Testis (tissue), 2 donors: ENCODE measurements at regions not wholly inside any gene's neighbourhood (a gene's known extent, or its start where the extent isn't known, plus 50 kb on each side); places are given as distances from the start of the nearest gene placed in this dataset.

ENCODE experiments used
- CTCF ChIP-seq, 3 experiments: fragments of 450-650 bp in 2 of 3; fragments of 200-600 bp in 1 of 3; sonication (generic) in 1 of 3; IDR thresholded peaks; one replicate each; pipeline ENCODE4 v1.5.1; 2016 to 2019; ENCODE audit warnings: antibody characterized with exemption in 3 of 3, mild to moderate bottlenecking in 2 of 3, moderate library complexity in 1 of 3
- POLR2A ChIP-seq: fragments of 450-650 bp; IDR thresholded peaks from one replicate; pipeline ENCODE4 v1.6.1; 2017; ENCODE audit warnings: antibody characterized with exemption, mild to moderate bottlenecking, moderate library complexity

GRCh38 chr2:19573784-19574183 lies 215.4 kb upstream of the OSR1 start:
- TF ChIP-seq CTCF (IDR thresholded peaks at IDR 0.05) (no peak), POLR2A (no peak)
